ENCODE measurements at regions not wholly inside any gene's neighbourhood (a gene's known extent, or its start where the extent isn't known, plus 50 kb on each side); places are given as distances from the start of the nearest gene placed in this dataset.

- TF ChIP-seq CTCF (IDR thresholded peaks at IDR 0.05; ENCODE audit: insufficient read depth, missing control alignments) = no peak
- no peak for DNase-seq (ENCODE audit: insufficient read length, low spot score)
- FAIRE-seq = no peak
Measured at GRCh38 chr6:4615231-4615630, 161.0 kb upstream of the CDYL start.

- no peak for DNase-seq (ENCODE audit: insufficient read length, low spot score)
Measured at GRCh38 chr6:4614637-4615036, 161.6 kb upstream of the CDYL start.

GRCh38 chr6:4613795-4614194, 162.4 kb upstream of the CDYL start:
- FAIRE-seq (no peak), DNase-seq (ENCODE audit: insufficient read length, low spot score) (no peak)
- TF ChIP-seq CTCF (IDR thresholded peaks at IDR 0.05; ENCODE audit: insufficient read depth, missing control alignments) = no peak

More at GRCh38 chr6:4614637-4615036, 161.6 kb upstream of the CDYL start:
- FAIRE-seq = no peak
- no peak for TF ChIP-seq CTCF (IDR thresholded peaks at IDR 0.05; ENCODE audit: insufficient read depth, missing control alignments)

- no peak for FAIRE-seq
- TF ChIP-seq CTCF (IDR thresholded peaks at IDR 0.05; ENCODE audit: insufficient read depth, missing control alignments) = no peak
Measured at GRCh38 chr6:4613381-4613780, 162.8 kb upstream of the CDYL start.

DNA sequence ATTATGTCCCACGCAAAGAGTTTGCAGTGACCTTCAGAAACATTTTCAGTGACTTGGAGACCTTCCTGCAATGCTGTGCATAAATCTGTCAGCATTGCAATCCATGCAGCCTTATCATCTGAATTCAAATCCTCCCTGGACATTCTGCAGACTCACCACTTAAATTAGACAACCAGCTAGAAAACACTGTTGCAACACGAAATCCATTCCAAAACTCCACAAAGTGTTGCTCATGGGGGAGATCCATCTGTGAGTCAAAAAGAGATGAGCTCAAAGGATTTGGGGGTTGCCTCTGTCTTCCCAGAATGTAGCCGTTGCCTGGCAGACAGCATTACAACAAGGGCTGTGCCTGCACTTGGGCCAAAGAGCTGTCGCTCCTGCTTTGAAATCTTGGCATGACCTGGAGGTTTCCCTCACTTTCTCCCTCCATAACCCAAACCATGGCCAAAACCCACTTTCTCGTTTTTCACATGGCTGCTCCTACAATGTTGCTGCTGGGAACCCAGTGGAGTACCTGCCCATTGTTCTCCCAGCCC, 163.5 kb upstream of the CDYL start:
- DNase-seq (ENCODE audit: insufficient read length, low spot score) (no peak), FAIRE-seq (no peak)
- no peak for TF ChIP-seq CTCF (IDR thresholded peaks at IDR 0.05; ENCODE audit: insufficient read depth, missing control alignments)

More at GRCh38 chr6:4613381-4613780, 162.8 kb upstream of the CDYL start:
- no peak for DNase-seq (ENCODE audit: insufficient read length, low spot score)

- DNase-seq (ENCODE audit: insufficient read length, low spot score) (no peak), FAIRE-seq (no peak)
- no peak for TF ChIP-seq CTCF (IDR thresholded peaks at IDR 0.05; ENCODE audit: insufficient read depth, missing control alignments)
Measured at GRCh38 chr6:4611429-4612129, 164.6 kb upstream of the CDYL start.

- DNase-seq (ENCODE audit: insufficient read length, low spot score) = no peak
- TF ChIP-seq CTCF (IDR thresholded peaks at IDR 0.05; ENCODE audit: insufficient read depth, missing control alignments) = no peak
- no peak for FAIRE-seq
Measured at GRCh38 chr6:4610256-4610655, 165.9 kb upstream of the CDYL start.

Measured in D721Med (cell line).